GM19468 (cell line): ENCODE measurements at regions not wholly inside any gene's neighbourhood (a gene's known extent, or its start where the extent isn't known, plus 50 kb on each side); places are given as distances from the start of the nearest gene placed in this dataset.
A peak's percentile ranks its signal among the peaks of the same experiment; 100 is the strongest.

Experiments
- ATAC-seq: cut with Tn5 transposase; IDR thresholded peaks from one replicate; pipeline ENCODE4 v1.9.1; 2021; ENCODE audit warnings: mild to moderate bottlenecking, moderate library complexity, moderate number of reproducible peaks; ENCODE audit not compliant: unreplicated experiment; ENCODE audit errors: extremely low read depth

GRCh38 chr1:106926803-106927582, 129.5 kb upstream of the PRMT6 start:
- ATAC-seq = no peak

- ATAC-seq = no peak
These were observed 119.4 kb upstream of the PRMT6 start for GRCh38 chr1:106937104-106937503.

- ATAC-seq = no peak
These were observed 111.8 kb upstream of the PRMT6 start for GRCh38 chr1:106944721-106945120.

- ATAC-seq = no peak
These were observed 103.7 kb upstream of the PRMT6 start for GRCh38 chr1:106952776-106953175.

- ATAC-seq = no peak
These were observed 101.7 kb upstream of the PRMT6 start for GRCh38 chr1:106954661-106955229.

GRCh38 chr1:106956721-106957120, 99.8 kb upstream of the PRMT6 start:
- ATAC-seq = no peak

- no peak for ATAC-seq
These were observed 98.7 kb upstream of the PRMT6 start for GRCh38 chr1:106957795-106958194.

- no peak for ATAC-seq
These were observed 96.1 kb upstream of the PRMT6 start for GRCh38 chr1:106960412-106960811.

- ATAC-seq = no peak
These were observed 94.8 kb upstream of the PRMT6 start for GRCh38 chr1:106961646-106962045.

GRCh38 chr1:106962591-106962990, 93.9 kb upstream of the PRMT6 start:
- ATAC-seq = no peak

GRCh38 chr1:106964495-106964894, 92.0 kb upstream of the PRMT6 start:
- no peak for ATAC-seq

GRCh38 chr1:106968644-106969043, 87.8 kb upstream of the PRMT6 start:
- no peak for ATAC-seq

- ATAC-seq = no peak
These were observed 86.7 kb upstream of the PRMT6 start for GRCh38 chr1:106969731-106970130.

GRCh38 chr1:106972074-106972473, 84.4 kb upstream of the PRMT6 start:
- ATAC-seq = no peak

- ATAC-seq = no peak
These were observed 80.5 kb upstream of the PRMT6 start for GRCh38 chr1:106975944-106976343.

GRCh38 chr1:106978477-106979322, 77.8 kb upstream of the PRMT6 start:
- ATAC-seq = no peak

- no peak for ATAC-seq
These were observed 77.1 kb upstream of the PRMT6 start for GRCh38 chr1:106979371-106979770.

GRCh38 chr1:106980121-106980520, 76.4 kb upstream of the PRMT6 start:
- no peak for ATAC-seq

GRCh38 chr1:106984801-106985200, 71.7 kb upstream of the PRMT6 start:
- no peak for ATAC-seq

GRCh38 chr1:106986603-106987002, 69.9 kb upstream of the PRMT6 start:
- no peak for ATAC-seq

- ATAC-seq = peak; percentile 75
These were observed 60.5 kb upstream of the PRMT6 start for GRCh38 chr1:106995970-106996369.
